ENCODE measurements at regions not wholly inside any gene's neighbourhood (a gene's known extent, or its start where the extent isn't known, plus 50 kb on each side); places are given as distances from the start of the nearest gene placed in this dataset.
A peak's percentile ranks its signal among the peaks of the same experiment; 100 is the strongest.

DNA sequence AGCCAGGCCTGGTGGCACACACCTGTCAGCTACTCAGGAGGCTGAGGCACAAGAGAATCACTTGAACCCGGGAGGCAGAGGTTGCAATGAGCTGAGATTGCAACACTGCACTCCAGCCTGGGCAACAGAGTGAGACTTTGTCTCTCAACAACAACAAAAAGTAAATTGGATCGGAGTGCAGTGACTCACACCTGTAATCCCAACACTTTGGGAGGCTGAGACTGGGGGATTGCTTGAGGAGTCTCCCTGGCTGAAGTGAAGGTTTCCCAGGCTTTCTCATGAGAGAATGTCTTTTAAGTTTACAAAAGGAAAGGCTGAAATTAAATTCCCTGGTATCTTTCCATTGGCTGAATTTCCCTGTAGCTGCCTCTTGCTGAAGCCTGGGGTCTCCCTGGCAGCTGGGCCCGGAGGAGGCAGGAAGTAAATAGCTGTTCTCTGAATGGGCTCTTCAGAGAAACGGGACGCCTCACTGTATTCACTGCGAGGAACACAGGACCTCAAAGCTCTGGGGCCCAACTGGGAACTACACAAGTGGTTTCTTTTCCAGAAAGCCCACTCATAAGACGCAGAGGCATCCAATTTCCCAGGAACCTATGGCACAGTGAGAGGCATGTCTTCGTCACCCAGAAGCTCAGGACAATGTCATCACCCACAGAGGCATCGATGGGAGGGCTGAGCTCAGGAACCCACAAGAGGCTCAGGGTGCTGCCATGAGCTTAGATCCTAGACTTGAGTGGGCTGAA is 77.4 kb upstream of the SMURF2 start (continued):
- TF ChIP-seq, protein P1, sequence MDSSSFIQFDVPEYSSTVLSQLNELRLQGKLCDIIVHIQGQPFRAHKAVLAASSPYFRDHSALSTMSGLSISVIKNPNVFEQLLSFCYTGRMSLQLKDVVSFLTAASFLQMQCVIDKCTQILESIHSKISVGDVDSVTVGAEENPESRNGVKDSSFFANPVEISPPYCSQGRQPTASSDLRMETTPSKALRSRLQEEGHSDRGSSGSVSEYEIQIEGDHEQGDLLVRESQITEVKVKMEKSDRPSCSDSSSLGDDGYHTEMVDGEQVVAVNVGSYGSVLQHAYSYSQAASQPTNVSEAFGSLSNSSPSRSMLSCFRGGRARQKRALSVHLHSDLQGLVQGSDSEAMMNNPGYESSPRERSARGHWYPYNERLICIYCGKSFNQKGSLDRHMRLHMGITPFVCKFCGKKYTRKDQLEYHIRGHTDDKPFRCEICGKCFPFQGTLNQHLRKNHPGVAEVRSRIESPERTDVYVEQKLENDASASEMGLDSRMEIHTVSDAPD (CRISPR knock-in tag; IDR thresholded peaks at IDR 0.05), result no peak
- TF ChIP-seq ZNF782 (CRISPR knock-in tag; IDR thresholded peaks at IDR 0.05; ENCODE audit: borderline replicate concordance) (no peak), SALL1 (CRISPR knock-in tag; IDR thresholded peaks at IDR 0.05) (0 out of 2 replicates have a peak, but pooled peaks have one; percentile 45), FLYWCH1 (CRISPR knock-in tag; IDR thresholded peaks at IDR 0.05) (no peak), FOSL1 (CRISPR knock-in tag; IDR thresholded peaks at IDR 0.05; ENCODE audit: borderline replicate concordance) (peak; percentile 22; the same call in 1 of the 2 replicates), ZNF383 (CRISPR knock-in tag; IDR thresholded peaks at IDR 0.05; ENCODE audit: borderline replicate concordance) (no peak), ZNF567 (CRISPR knock-in tag; IDR thresholded peaks at IDR 0.05; ENCODE audit: borderline replicate concordance) (no peak), FIP1L1 (IDR thresholded peaks at IDR 0.05; ENCODE audit: borderline replicate concordance, insufficient read depth, low read depth, low read length) (no peak), RBAK (CRISPR knock-in tag; IDR thresholded peaks at IDR 0.05) (no peak), CC2D1A (CRISPR knock-in tag; IDR thresholded peaks at IDR 0.05) (no peak), SOX6 (IDR thresholded peaks at IDR 0.05) (no peak), SOX6 (CRISPR knock-in tag; IDR thresholded peaks at IDR 0.05) (peak; percentile 20; the same call in 1 of the 2 replicates), ZNF20 (CRISPR knock-in tag; IDR thresholded peaks at IDR 0.05) (no peak), NR3C1 (CRISPR knock-in tag; IDR thresholded peaks at IDR 0.05) (no peak), ZNF121 (CRISPR knock-in tag; IDR thresholded peaks at IDR 0.05) (peak; percentile 97), MED8 (CRISPR knock-in tag; IDR thresholded peaks at IDR 0.05; ENCODE audit: insufficient replicate concordance) (no peak), HDAC6 (IDR thresholded peaks at IDR 0.05; ENCODE audit: low read depth, low read length) (no peak), FOXC1 (CRISPR knock-in tag; IDR thresholded peaks at IDR 0.05; ENCODE audit: borderline replicate concordance) (peak; percentile 71; the same call in 1 of the 2 replicates), ZNF546 (CRISPR knock-in tag; conservative IDR thresholded peaks at IDR 0.05) (no peak), SAFB2 (CRISPR knock-in tag; IDR thresholded peaks at IDR 0.05; ENCODE audit: borderline replicate concordance, low read depth) (no peak), KAT2B (IDR thresholded peaks at IDR 0.05; ENCODE audit: borderline replicate concordance, low read depth, low read length) (no peak), PHF21A (CRISPR knock-in tag; IDR thresholded peaks at IDR 0.05) (peak; percentile 29; the same call in 1 of the 2 replicates), ZNF660 (CRISPR knock-in tag; IDR thresholded peaks at IDR 0.05; ENCODE audit: borderline replicate concordance, low read depth) (no peak)
- TF ChIP-seq, protein P2, sequence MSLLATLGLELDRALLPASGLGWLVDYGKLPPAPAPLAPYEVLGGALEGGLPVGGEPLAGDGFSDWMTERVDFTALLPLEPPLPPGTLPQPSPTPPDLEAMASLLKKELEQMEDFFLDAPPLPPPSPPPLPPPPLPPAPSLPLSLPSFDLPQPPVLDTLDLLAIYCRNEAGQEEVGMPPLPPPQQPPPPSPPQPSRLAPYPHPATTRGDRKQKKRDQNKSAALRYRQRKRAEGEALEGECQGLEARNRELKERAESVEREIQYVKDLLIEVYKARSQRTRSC (CRISPR knock-in tag; IDR thresholded peaks at IDR 0.05; ENCODE audit: low read depth), result no peak
- TF ChIP-seq, protein P3, sequence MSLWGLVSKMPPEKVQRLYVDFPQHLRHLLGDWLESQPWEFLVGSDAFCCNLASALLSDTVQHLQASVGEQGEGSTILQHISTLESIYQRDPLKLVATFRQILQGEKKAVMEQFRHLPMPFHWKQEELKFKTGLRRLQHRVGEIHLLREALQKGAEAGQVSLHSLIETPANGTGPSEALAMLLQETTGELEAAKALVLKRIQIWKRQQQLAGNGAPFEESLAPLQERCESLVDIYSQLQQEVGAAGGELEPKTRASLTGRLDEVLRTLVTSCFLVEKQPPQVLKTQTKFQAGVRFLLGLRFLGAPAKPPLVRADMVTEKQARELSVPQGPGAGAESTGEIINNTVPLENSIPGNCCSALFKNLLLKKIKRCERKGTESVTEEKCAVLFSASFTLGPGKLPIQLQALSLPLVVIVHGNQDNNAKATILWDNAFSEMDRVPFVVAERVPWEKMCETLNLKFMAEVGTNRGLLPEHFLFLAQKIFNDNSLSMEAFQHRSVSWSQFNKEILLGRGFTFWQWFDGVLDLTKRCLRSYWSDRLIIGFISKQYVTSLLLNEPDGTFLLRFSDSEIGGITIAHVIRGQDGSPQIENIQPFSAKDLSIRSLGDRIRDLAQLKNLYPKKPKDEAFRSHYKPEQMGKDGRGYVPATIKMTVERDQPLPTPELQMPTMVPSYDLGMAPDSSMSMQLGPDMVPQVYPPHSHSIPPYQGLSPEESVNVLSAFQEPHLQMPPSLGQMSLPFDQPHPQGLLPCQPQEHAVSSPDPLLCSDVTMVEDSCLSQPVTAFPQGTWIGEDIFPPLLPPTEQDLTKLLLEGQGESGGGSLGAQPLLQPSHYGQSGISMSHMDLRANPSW (CRISPR knock-in tag; IDR thresholded peaks at IDR 0.05; ENCODE audit: borderline replicate concordance), result no peak

All from HepG2 (cell line).